Glomerular visceral epithelial cell (primary cell): ENCODE measurements at regions not wholly inside any gene's neighbourhood (a gene's known extent, or its start where the extent isn't known, plus 50 kb on each side); places are given as distances from the start of the nearest gene placed in this dataset.
"Not testable (repeated sequence)": the region's sequence is repeated elsewhere in the genome, so short reads cannot be mapped to it uniquely, and the experiment has no call there.

Experiments used
- DNase-seq: peaks from one replicate; pipeline ENCODE4 v3.0.0-alpha.2; 2016; ENCODE audit errors: extremely low spot score

DNA sequence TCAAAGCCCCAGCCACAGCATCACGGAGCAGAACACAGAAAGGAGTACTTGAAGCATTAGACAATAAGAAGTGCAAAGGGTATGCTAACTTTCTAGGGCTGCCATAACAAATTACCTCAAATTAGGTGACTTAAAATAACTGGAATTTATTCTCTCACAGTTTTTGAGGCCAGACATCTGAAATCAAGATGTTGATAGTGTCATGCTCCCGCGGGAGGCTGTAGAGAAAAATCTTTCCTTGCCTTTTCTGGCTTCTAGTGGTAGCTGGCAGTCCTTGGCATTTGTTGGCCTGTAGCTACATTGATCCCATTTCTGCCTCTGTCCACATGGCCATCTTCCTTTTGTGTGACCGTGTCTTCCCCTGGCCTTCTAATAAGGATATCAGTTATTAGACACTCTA lies 51.9 kb upstream of the SPDL1 start:
- no peak for DNase-seq

DNA sequence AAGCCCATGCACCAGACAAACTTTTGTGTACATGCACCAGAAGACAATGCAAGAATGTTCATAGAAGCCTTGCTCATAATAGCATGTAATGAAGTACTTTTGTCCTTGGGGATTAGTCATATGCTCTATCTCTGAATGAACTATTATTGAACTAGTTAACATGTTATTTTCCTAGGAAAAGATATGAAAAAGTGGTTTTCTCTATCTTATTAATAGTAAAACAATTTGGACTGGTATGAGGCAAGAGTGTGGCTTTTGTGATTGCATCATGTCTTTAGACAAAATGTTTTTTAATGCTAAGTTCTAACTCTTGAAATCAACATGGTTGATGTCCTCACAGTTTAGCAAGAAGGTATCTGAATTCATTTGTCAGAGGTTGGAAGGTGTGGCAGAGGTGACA lies 55.7 kb upstream of the SPDL1 start:
- no peak for DNase-seq

- DNase-seq, result no peak
Measured at GRCh38 chr5:169527066-169527465, 56.5 kb upstream of the SPDL1 start.

DNA sequence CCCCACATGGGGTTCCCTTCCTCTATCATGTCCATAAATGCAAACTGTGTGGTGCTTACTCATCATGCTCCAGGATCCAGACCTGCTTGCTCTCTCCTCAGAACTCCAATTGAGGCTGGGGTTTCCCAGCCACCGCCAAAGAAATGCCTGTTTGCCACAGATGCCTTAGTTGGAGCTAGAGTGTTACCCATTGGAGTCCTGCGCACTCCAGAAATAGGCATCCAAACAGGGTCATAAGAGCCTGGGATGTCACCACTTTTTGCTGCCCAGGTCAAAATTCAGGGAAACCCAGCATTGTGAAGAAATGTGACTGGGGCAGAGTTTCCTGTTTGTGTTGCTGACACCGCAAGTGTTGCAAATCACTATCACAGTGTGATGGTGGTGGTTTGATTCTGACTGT lies 60.7 kb upstream of the SPDL1 start:
- no peak for DNase-seq

GRCh38 chr5:169521366-169521983 lies 62.1 kb upstream of the SPDL1 start:
- no peak for DNase-seq

DNA sequence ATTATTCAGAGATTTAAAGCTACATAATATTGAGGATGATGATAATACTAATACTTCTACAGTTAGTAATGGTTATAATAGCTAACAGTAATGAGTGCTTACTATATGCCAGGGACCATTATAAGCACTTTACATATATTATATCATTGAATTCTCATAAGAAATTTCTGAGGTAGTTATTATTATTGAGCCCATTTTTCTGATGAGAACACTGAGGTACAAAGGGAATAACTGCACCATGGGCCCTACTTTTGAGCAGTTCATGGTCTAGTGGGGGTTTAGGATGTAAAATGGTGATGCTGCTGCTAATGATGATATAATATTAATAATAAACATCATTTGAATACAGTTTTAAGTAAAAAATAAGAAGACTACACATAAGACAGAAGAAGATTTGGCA lies 64.2 kb upstream of the SPDL1 start:
- no peak for DNase-seq

GRCh38 chr5:169518779-169519178 lies 64.8 kb upstream of the SPDL1 start:
- DNase-seq, result not testable (repeated sequence)

- no peak for DNase-seq
Measured at GRCh38 chr5:169512385-169512784, 71.2 kb upstream of the SPDL1 start.

DNA sequence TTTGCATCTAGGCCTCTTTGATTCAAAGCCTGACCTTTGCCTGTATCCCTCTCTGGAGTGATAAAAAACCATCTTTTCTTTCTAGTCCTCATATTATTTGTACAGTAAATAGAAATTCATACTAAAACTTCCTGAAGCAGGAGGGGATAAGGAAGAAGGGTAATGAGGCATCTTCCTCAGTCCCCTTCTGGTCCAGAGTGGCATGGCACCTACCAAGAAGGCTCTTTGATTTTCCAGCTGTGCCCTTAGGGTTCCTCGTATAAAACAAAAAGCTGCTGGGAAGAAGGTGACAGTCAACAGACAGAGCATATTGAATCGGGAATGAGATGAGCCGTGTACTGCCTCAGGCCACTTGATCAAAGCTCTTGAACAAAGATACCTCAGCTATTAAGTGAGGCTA lies 71.9 kb upstream of the SPDL1 start:
- DNase-seq, result no peak

- DNase-seq, result no peak
Measured at GRCh38 chr5:169507051-169507450, 76.5 kb upstream of the SPDL1 start.

- DNase-seq, result no peak
Measured at GRCh38 chr5:169503886-169504285, 79.7 kb upstream of the SPDL1 start.

DNA sequence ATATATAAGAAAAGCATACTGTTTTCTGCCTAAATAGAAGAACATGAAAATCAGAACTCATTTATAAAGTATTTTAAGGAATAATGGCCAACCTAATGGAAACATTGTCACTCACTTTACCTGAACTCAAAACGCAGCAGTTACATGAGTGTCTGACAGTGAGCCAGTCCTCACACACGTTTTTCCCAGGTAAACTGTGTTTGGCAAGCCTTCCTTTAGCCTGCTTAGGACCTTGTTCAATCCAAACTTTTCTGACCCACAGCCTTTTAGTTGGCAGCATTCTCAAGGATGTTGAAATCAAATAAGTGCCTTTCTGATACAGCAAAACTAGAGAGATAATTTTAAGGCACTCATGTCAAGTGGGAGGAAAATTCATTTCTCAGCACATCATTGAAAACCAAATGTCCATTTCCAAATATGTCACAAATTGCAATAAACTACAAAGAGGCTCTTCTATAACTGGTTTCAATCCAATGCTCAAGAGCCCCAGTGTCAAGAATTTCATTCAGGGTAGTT lies 83.5 kb upstream of the SPDL1 start:
- DNase-seq, result no peak

DNA sequence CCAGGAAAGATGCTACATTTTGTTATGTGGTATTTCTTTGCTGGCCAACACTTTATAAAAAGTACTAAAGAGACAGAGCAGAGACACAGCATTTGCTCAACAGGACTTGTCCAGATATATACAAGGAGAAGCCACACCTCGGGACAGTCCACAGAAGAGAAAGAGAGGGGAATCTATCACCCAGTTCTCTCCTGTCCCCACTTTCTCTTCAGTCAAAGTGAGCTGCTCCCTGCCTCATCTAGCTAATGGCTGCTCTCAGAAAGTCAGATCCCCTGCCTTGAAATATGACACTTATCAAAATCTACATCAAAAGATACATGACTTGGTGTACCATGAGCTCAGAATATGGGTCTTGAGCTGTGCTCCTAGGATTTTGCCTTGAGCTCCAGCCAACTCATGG lies 86.7 kb upstream of the SPDL1 start:
- no peak for DNase-seq

- DNase-seq, result no peak
Measured at GRCh38 chr5:169494941-169495548, 88.5 kb upstream of the SPDL1 start.

GRCh38 chr5:169494383-169494935 lies 89.1 kb upstream of the SPDL1 start:
- DNase-seq, result no peak

GRCh38 chr5:169474226-169474625 lies 109.3 kb upstream of the SPDL1 start:
- peak; percentile 32 for DNase-seq

- DNase-seq, result no peak
Measured at GRCh38 chr5:169472544-169472943, 111.0 kb upstream of the SPDL1 start.

DNA sequence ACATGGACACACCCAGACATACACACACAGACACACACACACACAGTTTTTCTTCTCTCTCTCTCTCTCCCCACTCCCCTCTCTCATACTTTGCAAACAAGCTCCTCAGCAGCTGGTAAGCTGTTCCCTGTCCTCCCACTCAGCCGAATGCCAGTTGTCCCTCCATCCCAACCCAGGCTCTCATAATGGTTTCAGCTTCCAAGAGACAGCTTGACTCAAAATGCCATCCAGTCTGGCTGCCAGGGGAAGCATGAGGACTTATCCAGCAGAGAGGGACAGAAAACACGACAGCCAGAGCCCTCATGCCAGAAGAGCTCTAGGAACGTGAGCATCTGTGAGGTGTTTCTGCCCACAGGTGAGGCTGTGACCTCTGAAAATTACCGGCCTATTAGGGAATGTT lies 112.6 kb upstream of the SPDL1 start:
- no peak for DNase-seq

GRCh38 chr5:169467041-169467771 lies 116.4 kb upstream of the SPDL1 start:
- no peak for DNase-seq

- no peak for DNase-seq
Measured at GRCh38 chr5:169460896-169461295, 122.7 kb upstream of the SPDL1 start.

DNA sequence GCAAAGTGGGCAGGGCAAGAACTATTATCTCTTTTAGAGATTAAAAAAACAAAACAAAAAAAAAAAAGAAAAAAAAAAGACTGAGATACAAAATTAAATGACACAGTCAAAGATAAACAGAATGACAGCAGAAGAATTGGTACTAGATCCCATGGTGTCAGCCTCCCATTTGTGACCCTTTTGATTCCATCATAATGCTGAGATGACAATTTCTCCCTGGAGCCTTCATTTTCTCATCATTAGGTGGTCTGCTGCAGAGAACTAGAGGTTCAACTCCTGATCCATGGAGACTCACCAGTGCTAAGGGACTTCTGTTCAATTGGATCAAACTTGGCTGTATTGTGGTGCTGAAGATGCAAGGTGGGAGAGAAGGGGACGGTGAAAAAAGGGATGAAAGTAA lies 123.5 kb upstream of the SPDL1 start:
- no peak for DNase-seq

DNA sequence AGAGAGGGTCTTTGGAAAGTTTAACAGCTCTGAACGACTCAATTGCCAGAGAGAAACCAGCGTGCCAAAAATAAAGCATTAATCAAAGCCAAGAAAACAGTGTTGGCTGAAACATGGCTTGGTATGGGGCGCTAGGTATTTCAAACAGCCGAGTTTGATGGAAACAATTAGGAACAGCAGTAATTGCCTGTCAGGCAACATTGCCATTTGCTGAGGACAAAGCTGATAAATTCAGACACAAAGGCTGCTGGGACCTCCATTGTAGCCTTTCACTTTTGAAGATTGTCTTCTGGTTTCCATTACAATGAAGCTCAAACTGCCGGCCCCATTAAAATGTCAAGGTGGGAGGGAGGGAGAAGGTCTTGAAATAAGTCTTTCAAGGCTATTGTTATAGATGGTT lies 125.4 kb upstream of the SPDL1 start:
- no peak for DNase-seq

GRCh38 chr5:169450464-169450863 lies 133.1 kb upstream of the SPDL1 start:
- peak; percentile 48 for DNase-seq
